HS-5 (cell line): ENCODE measurements at regions not wholly inside any gene's neighbourhood (a gene's known extent, or its start where the extent isn't known, plus 50 kb on each side); places are given as distances from the start of the nearest gene placed in this dataset.

Experiments
- DNase-seq: peaks from one replicate; pipeline ENCODE4 v3.0.0-alpha.2; 2012; ENCODE audit warnings: low read depth

GRCh38 chr15:94053626-94054025 lies 177.7 kb upstream of the MCTP2 start:
- no peak for DNase-seq

- no peak for DNase-seq
Observed at GRCh38 chr15:94052711-94053110, 178.7 kb upstream of the MCTP2 start.

GRCh38 chr15:94047566-94047965 lies 183.8 kb upstream of the MCTP2 start:
- DNase-seq: no peak

GRCh38 chr15:94042180-94042928 lies 189.0 kb upstream of the MCTP2 start:
- no peak for DNase-seq

- DNase-seq: no peak
Observed at GRCh38 chr15:94041746-94042145, 189.6 kb upstream of the MCTP2 start.

- DNase-seq: no peak
Observed at GRCh38 chr15:94040541-94041248, 190.7 kb upstream of the MCTP2 start.

GRCh38 chr15:94036156-94036555 lies 195.2 kb upstream of the MCTP2 start:
- no peak for DNase-seq

- DNase-seq: no peak
Observed at GRCh38 chr15:94033683-94034020, 197.7 kb upstream of the MCTP2 start.

- no peak for DNase-seq
Observed at GRCh38 chr15:94033014-94033682, 198.2 kb upstream of the MCTP2 start.

GRCh38 chr15:94032571-94032970 lies 198.8 kb upstream of the MCTP2 start:
- no peak for DNase-seq

- DNase-seq: no peak
Observed at GRCh38 chr15:94031072-94031471, 200.3 kb upstream of the MCTP2 start.

GRCh38 chr15:94029495-94029894 lies 201.9 kb upstream of the MCTP2 start:
- DNase-seq: no peak

GRCh38 chr15:94028809-94029208 lies 202.6 kb upstream of the MCTP2 start:
- DNase-seq: no peak

- no peak for DNase-seq
Observed at GRCh38 chr15:94028121-94028520, 203.2 kb upstream of the MCTP2 start.

- DNase-seq: no peak
Observed at GRCh38 chr15:94027581-94027980, 203.8 kb upstream of the MCTP2 start.

- DNase-seq: no peak
Observed at GRCh38 chr15:94026458-94027304, 204.7 kb upstream of the MCTP2 start.

GRCh38 chr15:94023531-94023930 lies 207.8 kb upstream of the MCTP2 start:
- DNase-seq: no peak

- DNase-seq: no peak
Observed at GRCh38 chr15:94021621-94022320, 209.6 kb upstream of the MCTP2 start.

- DNase-seq: no peak
Observed at GRCh38 chr15:94019062-94019461, 212.3 kb upstream of the MCTP2 start.

- DNase-seq: no peak
Observed at GRCh38 chr15:94015324-94015723, 216.0 kb upstream of the MCTP2 start.
